Mammary epithelial cell (primary cell): ENCODE measurements at regions not wholly inside any gene's neighbourhood (a gene's known extent, or its start where the extent isn't known, plus 50 kb on each side); places are given as distances from the start of the nearest gene placed in this dataset.

Experiments used
- CTCF ChIP-seq, 2 donors: IDR thresholded peaks in 1 of 2; conservative IDR thresholded peaks in 1 of 2; 2 replicates each; pipeline ENCODE4 v1.5.1; 2011 to 2012; ENCODE audit warnings: inconsistent platforms in 2 of 2, low read length in 2 of 2, mild to moderate bottlenecking in 2 of 2, control low read depth in 1 of 2, low read depth in 1 of 2; ENCODE audit not compliant: insufficient read depth in 1 of 2; ENCODE audit errors: extremely low read depth in 1 of 2
- EZH2 ChIP-seq: IDR thresholded peaks from 2 replicates; pipeline ENCODE4 v1.6.1; 2012; ENCODE audit warnings: low read length, inconsistent platforms, borderline replicate concordance

GRCh38 chr10:42962902-42963231 lies 114.0 kb upstream of the RET start:
- TF ChIP-seq CTCF (conservative IDR thresholded peaks at IDR 0.05 in 1 of 2, IDR thresholded peaks at IDR 0.05 in 1 of 2; ENCODE audit: extremely low read depth in 1 of 2, insufficient read depth in 1 of 2, low read depth in 1 of 2, low read length in 2 of 2), result no peak
- TF ChIP-seq EZH2, result no peak
